Activated gamma-delta T cell (primary cell): ENCODE measurements at regions not wholly inside any gene's neighbourhood (a gene's known extent, or its start where the extent isn't known, plus 50 kb on each side); places are given as distances from the start of the nearest gene placed in this dataset.

ENCODE experiments used
- DNase-seq: peaks from one replicate; lab custom pipeline; 2025; lab: John Stamatoyannopoulos, UW

- no peak for DNase-seq
Observed at GRCh38 chr5:167771571-167771970, 519.9 kb upstream of the WWC1 start.

GRCh38 chr5:167773668-167774301 is 517.7 kb upstream of the WWC1 start:
- DNase-seq = no peak

- no peak for DNase-seq
Observed at GRCh38 chr5:167777746-167778145, 513.7 kb upstream of the WWC1 start.

- no peak for DNase-seq
Observed at GRCh38 chr5:167778228-167778627, 513.2 kb upstream of the WWC1 start.

- no peak for DNase-seq
Observed at GRCh38 chr5:167779644-167780043, 511.8 kb upstream of the WWC1 start.

- no peak for DNase-seq
Observed at GRCh38 chr5:167780177-167780576, 511.3 kb upstream of the WWC1 start.

GRCh38 chr5:167783145-167783817 is 508.2 kb upstream of the WWC1 start:
- no peak for DNase-seq

GRCh38 chr5:167785106-167785505 is 506.3 kb upstream of the WWC1 start:
- no peak for DNase-seq

- no peak for DNase-seq
Observed at GRCh38 chr5:167785901-167786300, 505.5 kb upstream of the WWC1 start.

GRCh38 chr5:167786871-167787578 is 504.4 kb upstream of the WWC1 start:
- DNase-seq = no peak

GRCh38 chr5:167790045-167790444 is 501.4 kb upstream of the WWC1 start:
- no peak for DNase-seq

GRCh38 chr5:167790462-167791260 is 500.8 kb upstream of the WWC1 start:
- no peak for DNase-seq

- no peak for DNase-seq
Observed at GRCh38 chr5:167792514-167792913, 498.9 kb upstream of the WWC1 start.

GRCh38 chr5:167793700-167794099 is 497.7 kb upstream of the WWC1 start:
- no peak for DNase-seq

- no peak for DNase-seq
Observed at GRCh38 chr5:167794121-167794520, 497.3 kb upstream of the WWC1 start.

- no peak for DNase-seq
Observed at GRCh38 chr5:167796672-167797071, 494.8 kb upstream of the WWC1 start.

GRCh38 chr5:167797933-167798332 is 493.5 kb upstream of the WWC1 start:
- no peak for DNase-seq

- no peak for DNase-seq
Observed at GRCh38 chr5:167798448-167798847, 493.0 kb upstream of the WWC1 start.

GRCh38 chr5:167800427-167800826 is 491.0 kb upstream of the WWC1 start:
- DNase-seq = no peak

GRCh38 chr5:167801999-167802398 is 489.4 kb upstream of the WWC1 start:
- no peak for DNase-seq

- no peak for DNase-seq
Observed at GRCh38 chr5:167802755-167803431, 488.6 kb upstream of the WWC1 start.
